Neural cell (in vitro differentiated cells): ENCODE measurements at regions not wholly inside any gene's neighbourhood (a gene's known extent, or its start where the extent isn't known, plus 50 kb on each side); places are given as distances from the start of the nearest gene placed in this dataset.

ENCODE experiments used
- H2AFZ ChIP-seq: fragments of 200-600, 300-800 bp; sonication (generic), shearing (Covaris generic); 2 replicates; pipeline ENCODE4 v1.6.0; 2014; ENCODE audit warnings: low read depth, mild to moderate bottlenecking, antibody characterized with exemption, low read length, moderate library complexity
- H3F3A ChIP-seq: fragments of 200-600 bp; shearing (Covaris generic); 2 replicates; pipeline ENCODE4 v1.6.1; 2016; ENCODE audit warnings: mild to moderate bottlenecking, moderate library complexity, mixed read lengths, antibody characterized with exemption, low read length; ENCODE audit not compliant: insufficient read depth, poor library complexity, severe bottlenecking
- H3K27ac ChIP-seq: fragments of 200-600, 300-800 bp; sonication (generic), shearing (Covaris generic); 2 replicates; pipeline ENCODE4 v1.5.1; 2014; ENCODE audit warnings: mild to moderate bottlenecking, low read length, moderate library complexity
- H3K27me3 ChIP-seq: fragments of 300-800, 200-600 bp; sonication (generic), shearing (Covaris generic); 2 replicates; pipeline ENCODE4 v1.6.0; 2014; ENCODE audit warnings: mild to moderate bottlenecking, low read depth, low read length, moderate library complexity; ENCODE audit not compliant: insufficient read depth
- H3K36me3 ChIP-seq: fragments of 300-800, 200-600 bp; sonication (generic), shearing (Covaris generic); 2 replicates; pipeline ENCODE4 v1.5.1; 2014; ENCODE audit warnings: mild to moderate bottlenecking, antibody characterized with exemption, low read length, moderate library complexity; ENCODE audit not compliant: insufficient read depth
- H3K4me2 ChIP-seq: fragments of 300-800, 200-600 bp; sonication (generic), shearing (Covaris generic); 2 replicates; pipeline ENCODE4 v1.6.0; 2014; ENCODE audit warnings: mild to moderate bottlenecking, low read length
- H3K4me3 ChIP-seq: fragments of 300-800, 200-600 bp; sonication (generic), shearing (Covaris generic); 2 replicates; pipeline ENCODE4 v1.5.1; 2014; ENCODE audit warnings: mild to moderate bottlenecking, low read length, moderate library complexity
- H3K79me2 ChIP-seq: fragments of 200-600 bp; shearing (Covaris generic); replicated peaks from 2 replicates; pipeline ENCODE4 v1.6.0; 2014; ENCODE audit warnings: mild to moderate bottlenecking, low read length, moderate library complexity; ENCODE audit not compliant: insufficient read depth
- H3K9ac ChIP-seq: fragments of 300-800, 200-600 bp; sonication (generic), shearing (Covaris generic); 2 replicates; pipeline ENCODE4 v1.6.1; 2016; ENCODE audit warnings: mild to moderate bottlenecking, low read length, mixed read lengths
- H3K9me2 ChIP-seq: fragments of 200-600 bp; shearing (Covaris generic); 2 replicates; pipeline ENCODE4 v1.6.1; 2016; ENCODE audit warnings: mild to moderate bottlenecking, low read length, mixed read lengths; ENCODE audit not compliant: insufficient read depth
- H3K9me3 ChIP-seq: fragments of 200-600, 300-800 bp; sonication (generic), shearing (Covaris generic); 2 replicates; pipeline ENCODE4 v1.6.1; 2016; ENCODE audit warnings: mild to moderate bottlenecking, mixed run types, low read length, moderate library complexity, mixed read lengths
- H4K20me1 ChIP-seq: fragments of 200-600 bp; shearing (Covaris generic); 2 replicates; pipeline ENCODE4 v1.6.1; 2016; ENCODE audit warnings: mild to moderate bottlenecking, mixed run types; ENCODE audit not compliant: insufficient read depth
- CTCF ChIP-seq: fragments of 450-650 bp; IDR thresholded peaks from 2 replicates; pipeline ENCODE4 v1.5.1; 2014; ENCODE audit warnings: antibody characterized with exemption, mild to moderate bottlenecking, moderate library complexity; ENCODE audit not compliant: poor library complexity, severe bottlenecking
- EP300 ChIP-seq: fragments of 450-650 bp; conservative IDR thresholded peaks from 2 replicates; pipeline ENCODE4 v1.6.1; 2014; ENCODE audit warnings: antibody characterized with exemption, mild to moderate bottlenecking, moderate library complexity; ENCODE audit not compliant: poor library complexity, severe bottlenecking
- EZH2 ChIP-seq: fragments of 200-600, 300-800 bp; shearing (Covaris generic), sonication (generic); IDR thresholded peaks from 2 replicates; pipeline ENCODE4 v1.6.1; 2014; ENCODE audit warnings: antibody characterized with exemption, low read length, borderline replicate concordance, mild to moderate bottlenecking; ENCODE audit not compliant: insufficient read depth, poor library complexity, severe bottlenecking
- MXI1 ChIP-seq: fragments of 450-650 bp; conservative IDR thresholded peaks from 2 replicates; pipeline ENCODE4 v1.6.1; 2014; ENCODE audit warnings: antibody characterized with exemption, mild to moderate bottlenecking; ENCODE audit not compliant: poor library complexity, severe bottlenecking
- POLR2AphosphoS5 ChIP-seq: IDR thresholded peaks from 2 replicates; pipeline ENCODE4 v1.6.1; 2012
- RAD21 ChIP-seq: fragments of 450-650 bp; conservative IDR thresholded peaks from 2 replicates; pipeline ENCODE4 v1.6.1; 2014; ENCODE audit warnings: antibody characterized with exemption, mild to moderate bottlenecking, moderate library complexity
- REST ChIP-seq: IDR thresholded peaks from 2 replicates; pipeline ENCODE4 v1.6.1; 2012; ENCODE audit warnings: borderline replicate concordance
- SMC3 ChIP-seq: fragments of 450-650 bp; conservative IDR thresholded peaks from 2 replicates; pipeline ENCODE4 v1.6.1; 2014; ENCODE audit warnings: antibody characterized with exemption, mild to moderate bottlenecking, moderate library complexity; ENCODE audit not compliant: poor library complexity
- TAF1 ChIP-seq: IDR thresholded peaks from 2 replicates; pipeline ENCODE4 v1.6.1; 2012; ENCODE audit warnings: low read depth

GRCh38 chr13:50268500-50268899 is 253.3 kb downstream of the KCNRG start:
- Histone ChIP-seq H3K9me2 (no peaks in the 10 kb centered on the region), H3K27me3 (no peaks in the 10 kb centered on the region), H4K20me1 (no peaks in the 10 kb centered on the region), H2AFZ (no peak overlapping the region), H3K36me3 (no peaks in the 10 kb centered on the region), H3K4me3 (no peak overlapping the region), H3K79me2 (no peaks in the 10 kb centered on the region), H3K27ac (no peak overlapping the region), H3K4me2 (no peak overlapping the region), H3K9me3 (no peaks in the 10 kb centered on the region), H3K9ac (no peak overlapping the region), H3F3A (no peaks in the 10 kb centered on the region)
- TF ChIP-seq REST (no peak), SMC3 (no peak), MXI1 (no peak), TAF1 (no peak), POLR2AphosphoS5 (no peak), CTCF (no peak), EZH2 (no peak), RAD21 (no peak), EP300 (no peak)

GRCh38 chr13:50274181-50274580 is 258.9 kb downstream of the KCNRG start:
- no peaks in the 10 kb centered on the region for H3K9me3 ChIP-seq
- no peak for TF ChIP-seq TAF1
- no peak for TF ChIP-seq RAD21
- no peak for TF ChIP-seq POLR2AphosphoS5
- no peak for TF ChIP-seq MXI1
- no peak for TF ChIP-seq EZH2
- no peak for TF ChIP-seq SMC3
- no peak for TF ChIP-seq CTCF
- no peak for TF ChIP-seq EP300
- no peaks in the 10 kb centered on the region for H3K36me3 ChIP-seq
- no peak overlapping the region for H2AFZ ChIP-seq
- no peak overlapping the region for H3K4me2 ChIP-seq
- no peaks in the 10 kb centered on the region for H3K9me2 ChIP-seq
- no peaks in the 10 kb centered on the region for H3K79me2 ChIP-seq
- no peaks in the 10 kb centered on the region for H3K27me3 ChIP-seq
- no peaks in the 10 kb centered on the region for H3F3A ChIP-seq
- H3K27ac ChIP-seq = no peak overlapping the region
- H3K9ac ChIP-seq = no peak overlapping the region
- H3K4me3 ChIP-seq = no peak overlapping the region
- no peaks in the 10 kb centered on the region for H4K20me1 ChIP-seq
